Testis (tissue), 2 donors: ENCODE measurements at regions not wholly inside any gene's neighbourhood (a gene's known extent, or its start where the extent isn't known, plus 50 kb on each side); places are given as distances from the start of the nearest gene placed in this dataset.

Experiments
- CTCF ChIP-seq, 3 experiments: fragments of 450-650 bp in 2 of 3; fragments of 200-600 bp in 1 of 3; sonication (generic) in 1 of 3; IDR thresholded peaks; one replicate each; pipeline ENCODE4 v1.5.1; 2016 to 2019; ENCODE audit warnings: antibody characterized with exemption in 3 of 3, mild to moderate bottlenecking in 2 of 3, moderate library complexity in 1 of 3
- POLR2A ChIP-seq: fragments of 450-650 bp; IDR thresholded peaks from one replicate; pipeline ENCODE4 v1.6.1; 2017; ENCODE audit warnings: antibody characterized with exemption, mild to moderate bottlenecking, moderate library complexity

GRCh38 chr2:104523921-104524320, 330.0 kb upstream of the POU3F3 start:
- no peak for TF ChIP-seq CTCF (IDR thresholded peaks at IDR 0.05)
- no peak for TF ChIP-seq POLR2A
